CD14-positive monocyte (primary cell): ENCODE measurements at regions not wholly inside any gene's neighbourhood (a gene's known extent, or its start where the extent isn't known, plus 50 kb on each side); places are given as distances from the start of the nearest gene placed in this dataset.

Experiments
- DNase-seq, 3 donors: peaks; one replicate each; pipeline ENCODE4 v3.0.0-alpha.2; 2011 to 2022
- H2AFZ ChIP-seq: 2 replicates; pipeline ENCODE4 v1.6.0; 2012; ENCODE audit warnings: mild to moderate bottlenecking, low read depth, low read length, inconsistent platforms; ENCODE audit not compliant: insufficient read depth, poor library complexity, severe bottlenecking
- H3K27ac ChIP-seq, 2 donors: 1 replicate in 1 of 2; 2 replicates in 1 of 2; pipeline ENCODE4 v1.5.1; 2012 to 2013; ENCODE audit warnings: low read length in 2 of 2, control low read depth in 1 of 2, inconsistent platforms in 1 of 2, low read depth in 1 of 2, mild to moderate bottlenecking in 1 of 2
- H3K27me3 ChIP-seq, 2 donors: one replicate each; pipeline versions ENCODE4 v1.6.0 to v1.6.1; 2011 to 2013; ENCODE audit warnings: low read length in 2 of 2; ENCODE audit not compliant: control insufficient read depth in 2 of 2, insufficient read depth in 2 of 2
- H3K36me3 ChIP-seq, 2 donors: replicated peaks in 1 of 2; 1 replicate in 1 of 2; 2 replicates in 1 of 2; pipeline versions ENCODE4 v1.5.1 to v1.6.1; 2012 to 2013; ENCODE audit warnings: low read length in 2 of 2, control low read depth in 1 of 2, inconsistent platforms in 1 of 2, mild to moderate bottlenecking in 1 of 2; ENCODE audit not compliant: insufficient read depth in 2 of 2, control insufficient read depth in 1 of 2
- H3K4me1 ChIP-seq, 2 donors: 1 replicate in 1 of 2; 2 replicates in 1 of 2; pipeline versions ENCODE4 v1.5.1 to v1.6.1; 2012 to 2013; ENCODE audit warnings: low read length in 2 of 2, control low read depth in 1 of 2, inconsistent platforms in 1 of 2, mild to moderate bottlenecking in 1 of 2, moderate library complexity in 1 of 2; ENCODE audit not compliant: insufficient read depth in 2 of 2, control insufficient read depth in 1 of 2
- H3K4me2 ChIP-seq: replicated peaks from 2 replicates; pipeline ENCODE3; 2012; ENCODE audit warnings: low read length, moderate library complexity, mild to moderate bottlenecking; ENCODE audit not compliant: poor library complexity, severe bottlenecking; ENCODE audit errors: extremely low read depth
- H3K4me3 ChIP-seq, 3 experiments: fragments of 200-600 bp in 1 of 3; sonication (generic) in 1 of 3; replicated peaks in 1 of 3; 1 replicate in 2 of 3; 2 replicates in 1 of 3; pipeline ENCODE4 v1.5.1; 2011 to 2013; ENCODE audit warnings: low read length in 3 of 3, mild to moderate bottlenecking in 3 of 3, control low read depth in 2 of 3, low read depth in 2 of 3, inconsistent platforms in 1 of 3, moderate library complexity in 1 of 3
- H3K79me2 ChIP-seq: 2 replicates; pipeline ENCODE4 v1.6.0; 2012; ENCODE audit warnings: mild to moderate bottlenecking, control low read depth, inconsistent platforms, low read length, moderate library complexity; ENCODE audit not compliant: insufficient read depth
- H3K9ac ChIP-seq: 2 replicates; pipeline ENCODE4 v1.6.0; 2017; ENCODE audit warnings: low read length, mild to moderate bottlenecking; ENCODE audit not compliant: insufficient read depth, poor library complexity, severe bottlenecking
- H3K9me3 ChIP-seq, 2 donors: replicated peaks in 1 of 2; 1 replicate in 1 of 2; 2 replicates in 1 of 2; pipeline versions ENCODE4 v1.5.1 to v1.6.1; 2012 to 2013; ENCODE audit warnings: low read length in 2 of 2, control low read depth in 1 of 2; ENCODE audit not compliant: control insufficient read depth in 1 of 2, insufficient read depth in 1 of 2
- H4K20me1 ChIP-seq: 2 replicates; pipeline ENCODE4 v1.6.0; 2012; ENCODE audit warnings: mild to moderate bottlenecking, low read length, control low read depth, moderate library complexity; ENCODE audit not compliant: insufficient read depth
- H3K27ac Mint-ChIP-seq, 7 donors: one replicate each; pipeline ENCODE4 v1.8.0; 2020; ENCODE audit warnings: mild to moderate bottlenecking in 7 of 7, mixed read lengths in 7 of 7, moderate library complexity in 6 of 7, inconsistent platforms in 2 of 7
- H3K27me3 Mint-ChIP-seq, 3 donors: one replicate each; pipeline ENCODE4 v1.8.0; 2021 to 2022; ENCODE audit warnings: low read depth in 3 of 3, mild to moderate bottlenecking in 3 of 3, mixed read lengths in 3 of 3, moderate library complexity in 3 of 3, inconsistent platforms in 1 of 3
- H3K36me3 Mint-ChIP-seq, 2 donors: one replicate each; pipeline ENCODE4 v1.8.0; 2020; ENCODE audit warnings: mixed read lengths in 2 of 2, inconsistent platforms in 1 of 2, mild to moderate bottlenecking in 1 of 2
- H3K4me1 Mint-ChIP-seq: one replicate; pipeline ENCODE4 v1.8.0; 2020; ENCODE audit warnings: mild to moderate bottlenecking, mixed read lengths
- H3K4me3 Mint-ChIP-seq, 2 donors: one replicate each; pipeline ENCODE4 v1.8.0; 2020; ENCODE audit warnings: mild to moderate bottlenecking in 2 of 2, mixed read lengths in 2 of 2, moderate library complexity in 1 of 2
- H3K9me3 Mint-ChIP-seq, 7 donors: one replicate each; pipeline ENCODE4 v1.8.0; 2020 to 2022; ENCODE audit warnings: mixed read lengths in 7 of 7, mild to moderate bottlenecking in 6 of 7, moderate library complexity in 6 of 7, inconsistent platforms in 2 of 7
- WGBS: methylation state at CpG from one replicate; pipeline ENCODE4 v1.1.5; 2013; ENCODE audit warnings: missing lambda C conversion rate; ENCODE audit not compliant: insufficient coverage; 5-methylcytosine and 5-hydroxymethylcytosine counted together
- intact Hi-C, 2 donors: fragments of 100-400 bp; cut with micrococcal nuclease; formaldehyde crosslinking; loops; one replicate each; pipeline versions ENCODE4 v1.15.0 to v1.15.1; 2023
- TF ChIP-seq, protein P1 (sequence below): fragments of 200-600 bp; IDR thresholded peaks from one replicate; pipeline ENCODE4 v1.8.0; 2022; ENCODE audit warnings: antibody characterized with exemption, mild to moderate bottlenecking

DNA sequence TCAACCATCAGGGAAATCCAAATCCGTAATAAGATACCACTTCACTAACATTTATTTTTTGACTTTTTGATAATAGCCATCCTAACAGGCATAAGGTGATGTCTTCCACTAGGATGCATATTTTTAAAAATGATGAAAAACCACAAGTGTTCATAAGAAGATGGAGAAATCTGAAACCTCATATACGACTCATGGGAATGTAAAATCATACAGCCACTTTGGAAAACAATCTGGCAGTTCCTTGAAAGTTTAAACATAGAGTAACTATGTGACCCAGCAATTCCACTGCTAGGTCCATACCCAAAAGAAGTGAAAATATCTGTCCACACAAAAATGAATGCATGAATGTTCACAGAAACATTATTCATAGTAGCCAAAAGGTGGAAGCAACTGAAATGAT is 431.0 kb downstream of the ENC1 start:
- no peaks in the 10 kb centered on the region for H3K36me3 Mint-ChIP-seq
- no peaks in the 10 kb centered on the region for H3K36me3 ChIP-seq
- H3K27ac Mint-ChIP-seq = no peak overlapping the region
- H3K9ac ChIP-seq = no peak overlapping the region
- H3K4me3 ChIP-seq = no peak overlapping the region
- DNase-seq = no peak
- H3K4me1 Mint-ChIP-seq = peaks cover 11% of the 10 kb centered on the region
- H3K4me2 ChIP-seq = no peak overlapping the region
- H3K9me3 ChIP-seq = no peaks in the 10 kb centered on the region
- H3K4me1 ChIP-seq = peaks cover 0 to 3% of the 10 kb centered on the region in 2 donors
- H3K27ac ChIP-seq = no peak overlapping the region
- no peak overlapping the region for H3K4me3 Mint-ChIP-seq
- intact Hi-C loops = no loop called here
- H4K20me1 ChIP-seq = no peaks in the 10 kb centered on the region
- no peaks in the 10 kb centered on the region for H3K27me3 ChIP-seq
- no CpG with 5 or more reads among the region's 2 CpGs for WGBS
- H2AFZ ChIP-seq = no peak overlapping the region
- no peaks in the 10 kb centered on the region for H3K79me2 ChIP-seq
- no peaks in the 10 kb centered on the region for H3K9me3 Mint-ChIP-seq
- H3K27me3 Mint-ChIP-seq = peaks cover 0 to 3% (median 2%) of the 10 kb centered on the region in 3 donors
- TF ChIP-seq, protein P1, sequence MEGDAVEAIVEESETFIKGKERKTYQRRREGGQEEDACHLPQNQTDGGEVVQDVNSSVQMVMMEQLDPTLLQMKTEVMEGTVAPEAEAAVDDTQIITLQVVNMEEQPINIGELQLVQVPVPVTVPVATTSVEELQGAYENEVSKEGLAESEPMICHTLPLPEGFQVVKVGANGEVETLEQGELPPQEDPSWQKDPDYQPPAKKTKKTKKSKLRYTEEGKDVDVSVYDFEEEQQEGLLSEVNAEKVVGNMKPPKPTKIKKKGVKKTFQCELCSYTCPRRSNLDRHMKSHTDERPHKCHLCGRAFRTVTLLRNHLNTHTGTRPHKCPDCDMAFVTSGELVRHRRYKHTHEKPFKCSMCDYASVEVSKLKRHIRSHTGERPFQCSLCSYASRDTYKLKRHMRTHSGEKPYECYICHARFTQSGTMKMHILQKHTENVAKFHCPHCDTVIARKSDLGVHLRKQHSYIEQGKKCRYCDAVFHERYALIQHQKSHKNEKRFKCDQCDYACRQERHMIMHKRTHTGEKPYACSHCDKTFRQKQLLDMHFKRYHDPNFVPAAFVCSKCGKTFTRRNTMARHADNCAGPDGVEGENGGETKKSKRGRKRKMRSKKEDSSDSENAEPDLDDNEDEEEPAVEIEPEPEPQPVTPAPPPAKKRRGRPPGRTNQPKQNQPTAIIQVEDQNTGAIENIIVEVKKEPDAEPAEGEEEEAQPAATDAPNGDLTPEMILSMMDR = no peak

DNA sequence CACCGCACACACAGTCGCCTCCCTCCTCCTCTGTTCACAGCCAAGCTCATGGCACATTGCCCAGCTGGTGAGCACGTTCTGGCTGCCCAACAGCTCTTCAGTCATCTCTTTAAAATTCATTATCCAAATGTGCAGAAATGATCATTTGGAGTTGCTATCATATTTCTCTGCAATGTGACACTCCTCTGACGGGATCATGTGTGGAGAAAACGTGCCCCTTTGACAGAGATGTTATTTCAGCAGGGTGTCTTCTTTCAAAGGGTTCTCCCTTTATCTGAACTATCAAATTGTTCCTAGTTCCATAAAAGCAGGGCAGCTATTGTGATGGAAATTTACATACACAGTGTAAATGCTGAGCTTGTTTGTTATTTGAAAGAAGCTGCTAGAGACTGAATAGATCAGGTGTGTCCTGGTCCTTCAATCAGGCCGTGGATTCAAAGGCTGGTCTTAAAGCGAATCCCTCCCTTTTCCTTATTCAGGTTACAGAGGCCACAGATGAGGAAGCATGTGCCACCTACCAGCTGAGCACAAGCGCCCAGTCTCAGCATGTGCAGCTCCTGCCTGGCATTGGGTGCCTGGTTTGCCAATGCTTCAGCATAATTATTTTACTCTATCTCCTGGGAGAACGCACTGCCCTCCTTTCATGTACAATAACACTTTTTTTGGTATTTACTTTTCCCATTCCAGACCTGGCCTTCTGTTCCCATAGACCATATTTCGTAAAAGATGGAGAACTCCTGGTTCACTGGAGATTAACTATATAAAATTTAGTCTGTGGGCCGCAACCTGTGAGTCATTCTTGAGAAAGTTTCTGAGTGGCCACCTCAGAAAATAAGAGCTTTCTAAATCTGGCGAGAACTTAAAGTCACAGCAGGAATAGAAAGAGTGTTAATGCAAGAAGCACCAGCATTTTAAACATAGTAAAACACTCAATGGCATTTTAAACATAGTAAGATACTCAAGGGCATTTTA is 433.7 kb downstream of the ENC1 start:
- Histone ChIP-seq H3K36me3 (no peaks in the 10 kb centered on the region), H3K4me1 (peaks cover 4 to 5% of the 10 kb centered on the region in 2 donors), H2AFZ (no peak overlapping the region), H3K27ac (no peak overlapping the region), H4K20me1 (no peaks in the 10 kb centered on the region), H3K27me3 (no peaks in the 10 kb centered on the region), H3K9ac (no peak overlapping the region), H3K4me3 (no peak overlapping the region), H3K79me2 (no peaks in the 10 kb centered on the region), H3K9me3 (no peaks in the 10 kb centered on the region), H3K4me2 (no peak overlapping the region)
- DNase-seq = no peak
- TF ChIP-seq, protein P1 = no peak
- no peak overlapping the region for H3K4me3 Mint-ChIP-seq
- WGBS = 89% methylated on average over 6 of the region's 12 CpGs
- intact Hi-C loops = no loop called here
- H3K9me3 Mint-ChIP-seq = peaks cover 0 to 4% (median 0%) of the 10 kb centered on the region in 7 donors
- no peaks in the 10 kb centered on the region for H3K36me3 Mint-ChIP-seq
- H3K27ac Mint-ChIP-seq = no peak overlapping the region
- peaks cover 14% of the 10 kb centered on the region for H3K4me1 Mint-ChIP-seq
- peaks cover 0 to 3% (median 2%) of the 10 kb centered on the region in 3 donors for H3K27me3 Mint-ChIP-seq
